ENCODE measurements at regions not wholly inside any gene's neighbourhood (a gene's known extent, or its start where the extent isn't known, plus 50 kb on each side); places are given as distances from the start of the nearest gene placed in this dataset.

- TF ChIP-seq CTCF (IDR thresholded peaks at IDR 0.05; ENCODE audit: low read length), result no peak
- TF ChIP-seq EZH2 (IDR thresholded peaks at IDR 0.05; ENCODE audit: borderline replicate concordance, low read length), result no peak
Observed at GRCh38 chr4:57220172-57220571, 110.0 kb upstream of the IGFBP7 start.

Data from OCI-LY1 (cell line).